Liver (tissue), 3 donors: ENCODE measurements at regions not wholly inside any gene's neighbourhood (a gene's known extent, or its start where the extent isn't known, plus 50 kb on each side); places are given as distances from the start of the nearest gene placed in this dataset.

Experiments
- ATF3 ChIP-seq: IDR thresholded peaks from 2 replicates; pipeline ENCODE4 v1.6.1; 2016; ENCODE audit warnings: antibody characterized with exemption
- CTCF ChIP-seq: fragments of 150-350 bp; IDR thresholded peaks from 2 replicates; pipeline ENCODE4 v1.5.1; 2017; ENCODE audit warnings: improper control_type of control experiment, low read depth, low read length; ENCODE audit not compliant: missing input control
- EGR1 ChIP-seq, 2 donors: IDR thresholded peaks; 2 replicates each; pipeline ENCODE4 v1.6.1; 2016 to 2018; ENCODE audit warnings: antibody characterized with exemption in 2 of 2, low read depth in 2 of 2
- JUND ChIP-seq, 2 donors: IDR thresholded peaks; 2 replicates each; pipeline ENCODE4 v1.6.1; 2016; ENCODE audit warnings: antibody characterized with exemption in 2 of 2
- MAX ChIP-seq: IDR thresholded peaks from 2 replicates; pipeline ENCODE4 v1.6.1; 2016; ENCODE audit warnings: antibody characterized with exemption
- NR2F2 ChIP-seq: IDR thresholded peaks from 2 replicates; pipeline ENCODE4 v1.6.1; 2016; ENCODE audit warnings: antibody characterized with exemption
- RAD21 ChIP-seq, 2 donors: IDR thresholded peaks; 2 replicates each; pipeline ENCODE4 v1.6.1; 2016; ENCODE audit warnings: antibody characterized with exemption in 2 of 2, mild to moderate bottlenecking in 2 of 2
- REST ChIP-seq: IDR thresholded peaks from 2 replicates; pipeline ENCODE4 v1.6.1; 2016; ENCODE audit warnings: antibody characterized with exemption, mild to moderate bottlenecking
- RXRA ChIP-seq, 2 donors: IDR thresholded peaks; 2 replicates each; pipeline ENCODE4 v1.6.1; 2017 to 2018; ENCODE audit warnings: antibody characterized with exemption in 2 of 2, mild to moderate bottlenecking in 1 of 2
- SP1 ChIP-seq: IDR thresholded peaks from 2 replicates; pipeline ENCODE4 v1.6.1; 2018; ENCODE audit warnings: antibody characterized with exemption, mild to moderate bottlenecking
- TAF1 ChIP-seq: conservative IDR thresholded peaks from 2 replicates; pipeline ENCODE4 v1.6.1; 2016; ENCODE audit warnings: antibody characterized with exemption, mild to moderate bottlenecking
- YY1 ChIP-seq: IDR thresholded peaks from 2 replicates; pipeline ENCODE4 v1.6.1; 2016; ENCODE audit warnings: antibody characterized with exemption, mild to moderate bottlenecking
- ZBTB33 ChIP-seq: IDR thresholded peaks from 2 replicates; pipeline ENCODE4 v1.6.1; 2016; ENCODE audit warnings: antibody characterized with exemption
- donor health status: healthy.
- donor health status: healthy.

- TF ChIP-seq JUND (IDR thresholded peaks at IDR 0.05) (no peak), TAF1 (no peak), CTCF (no peak), YY1 (no peak), ATF3 (no peak), RAD21 (IDR thresholded peaks at IDR 0.05) (no peak), EGR1 (IDR thresholded peaks at IDR 0.05; ENCODE audit: low read depth in 2 of 2) (no peak), SP1 (no peak), RXRA (IDR thresholded peaks at IDR 0.05) (no peak), ZBTB33 (no peak), MAX (no peak), REST (no peak), NR2F2 (no peak)
These were observed 110.6 kb downstream of the FAM76B start for GRCh38 chr11:95678988-95679387.
